ENCODE measurements at regions not wholly inside any gene's neighbourhood (a gene's known extent, or its start where the extent isn't known, plus 50 kb on each side); places are given as distances from the start of the nearest gene placed in this dataset.

- DNase-seq (ENCODE audit: extremely low read depth, low read depth) = no peak
- no peak for TF ChIP-seq CTCF (IDR thresholded peaks at IDR 0.05; ENCODE audit: low read depth, low read length)
These were observed 182.6 kb downstream of the DHX35 start for GRCh38 chr20:39144757-39145156.

- no peak for TF ChIP-seq CTCF (IDR thresholded peaks at IDR 0.05; ENCODE audit: low read depth, low read length)
- DNase-seq (ENCODE audit: extremely low read depth, low read depth) = no peak
These were observed 180.4 kb downstream of the DHX35 start for GRCh38 chr20:39142407-39143096.

- no peak for TF ChIP-seq CTCF (IDR thresholded peaks at IDR 0.05; ENCODE audit: low read depth, low read length)
- no peak for DNase-seq (ENCODE audit: extremely low read depth, low read depth)
These were observed 175.2 kb downstream of the DHX35 start for GRCh38 chr20:39137299-39137698.

- TF ChIP-seq CTCF (IDR thresholded peaks at IDR 0.05; ENCODE audit: low read depth, low read length) = no peak
- no peak for DNase-seq (ENCODE audit: extremely low read depth, low read depth)
These were observed 174.7 kb downstream of the DHX35 start for GRCh38 chr20:39136798-39137197.

GRCh38 chr20:39135885-39136544 is 173.9 kb downstream of the DHX35 start:
- DNase-seq (ENCODE audit: extremely low read depth, low read depth) = no peak
- TF ChIP-seq CTCF (IDR thresholded peaks at IDR 0.05; ENCODE audit: low read depth, low read length) = no peak

GRCh38 chr20:39133201-39133600 is 171.1 kb downstream of the DHX35 start:
- no peak for DNase-seq (ENCODE audit: extremely low read depth, low read depth)
- TF ChIP-seq CTCF (IDR thresholded peaks at IDR 0.05; ENCODE audit: low read depth, low read length) = no peak

GRCh38 chr20:39132511-39132910 is 170.4 kb downstream of the DHX35 start:
- TF ChIP-seq CTCF (IDR thresholded peaks at IDR 0.05; ENCODE audit: low read depth, low read length) = no peak
- DNase-seq (ENCODE audit: extremely low read depth, low read depth) = no peak
